KMS-11 (cell line): ENCODE measurements at regions not wholly inside any gene's neighbourhood (a gene's known extent, or its start where the extent isn't known, plus 50 kb on each side); places are given as distances from the start of the nearest gene placed in this dataset.

Source experiments
- H2AFZ ChIP-seq: fragments of 200-600 bp; sonication (generic); 2 replicates; pipeline ENCODE4 v1.6.1; 2016; ENCODE audit warnings: antibody characterized with exemption, mixed run types, low read depth
- H3K27ac ChIP-seq: fragments of 200-600 bp; sonication (generic); 2 replicates; pipeline ENCODE4 v1.6.1; 2016; ENCODE audit warnings: mild to moderate bottlenecking, mixed run types
- H3K27me3 ChIP-seq: fragments of 200-600 bp; sonication (generic); 2 replicates; pipeline ENCODE4 v1.6.1; 2017; ENCODE audit warnings: mild to moderate bottlenecking, low read depth, mixed run types, moderate library complexity; ENCODE audit not compliant: insufficient read depth
- H3K36me3 ChIP-seq: fragments of 200-600 bp; sonication (generic); 2 replicates; pipeline ENCODE4 v1.6.1; 2017; ENCODE audit warnings: mild to moderate bottlenecking, mixed run types; ENCODE audit not compliant: insufficient read depth
- H3K4me1 ChIP-seq: fragments of 200-600 bp; sonication (generic); 2 replicates; pipeline ENCODE4 v1.6.1; 2016; ENCODE audit warnings: mild to moderate bottlenecking, low read depth, mixed run types; ENCODE audit not compliant: poor library complexity, severe bottlenecking
- H3K4me2 ChIP-seq: fragments of 200-600 bp; sonication (generic); 2 replicates; pipeline ENCODE4 v1.7.0; 2016; ENCODE audit warnings: mild to moderate bottlenecking, mixed run types
- H3K4me3 ChIP-seq: fragments of 200-600 bp; sonication (generic); IDR thresholded peaks from 2 replicates; pipeline ENCODE4 v1.6.1; 2017; ENCODE audit warnings: low read depth, low read length, mixed read lengths; ENCODE audit not compliant: insufficient read depth
- H3K79me2 ChIP-seq: fragments of 200-600 bp; sonication (generic); 2 replicates; pipeline ENCODE4 v1.6.1; 2016; ENCODE audit warnings: low read depth, mixed run types; ENCODE audit not compliant: insufficient read depth
- H3K9ac ChIP-seq: fragments of 200-600 bp; sonication (generic); 2 replicates; pipeline ENCODE4 v1.6.1; 2016; ENCODE audit warnings: mild to moderate bottlenecking, mixed run types
- H4K20me1 ChIP-seq: fragments of 200-600 bp; sonication (generic); 2 replicates; pipeline ENCODE4 v1.6.1; 2016; ENCODE audit warnings: mild to moderate bottlenecking, mixed run types; ENCODE audit not compliant: insufficient read depth
- CTCF ChIP-seq: fragments of 200-600 bp; sonication (generic); conservative IDR thresholded peaks from 2 replicates; pipeline ENCODE4 v1.6.1; 2017; ENCODE audit warnings: low read depth, mild to moderate bottlenecking, antibody characterized with exemption, low read length, moderate library complexity, mixed read lengths

- Histone ChIP-seq H3K9ac (no peak overlapping the region), H4K20me1 (no peaks in the 10 kb centered on the region), H3K4me2 (no peak overlapping the region), H3K27me3 (no peaks in the 10 kb centered on the region), H3K27ac (no peak overlapping the region), H3K79me2 (no peaks in the 10 kb centered on the region), H3K4me1 (no peaks in the 10 kb centered on the region), H2AFZ (no peak overlapping the region), H3K36me3 (no peaks in the 10 kb centered on the region), H3K4me3 (no peak overlapping the region)
- TF ChIP-seq CTCF: no peak
These were observed 88.4 kb downstream of the MAFB start for GRCh38 chr20:40600441-40601219.

GRCh38 chr20:40599987-40600386, 89.0 kb downstream of the MAFB start:
- no peaks in the 10 kb centered on the region for H4K20me1 ChIP-seq
- H2AFZ ChIP-seq: no peak overlapping the region
- no peak overlapping the region for H3K27ac ChIP-seq
- no peak overlapping the region for H3K4me3 ChIP-seq
- no peak overlapping the region for H3K9ac ChIP-seq
- no peaks in the 10 kb centered on the region for H3K27me3 ChIP-seq
- no peak for TF ChIP-seq CTCF
- H3K79me2 ChIP-seq: no peaks in the 10 kb centered on the region
- no peaks in the 10 kb centered on the region for H3K4me1 ChIP-seq
- H3K4me2 ChIP-seq: no peak overlapping the region
- H3K36me3 ChIP-seq: no peaks in the 10 kb centered on the region

DNA sequence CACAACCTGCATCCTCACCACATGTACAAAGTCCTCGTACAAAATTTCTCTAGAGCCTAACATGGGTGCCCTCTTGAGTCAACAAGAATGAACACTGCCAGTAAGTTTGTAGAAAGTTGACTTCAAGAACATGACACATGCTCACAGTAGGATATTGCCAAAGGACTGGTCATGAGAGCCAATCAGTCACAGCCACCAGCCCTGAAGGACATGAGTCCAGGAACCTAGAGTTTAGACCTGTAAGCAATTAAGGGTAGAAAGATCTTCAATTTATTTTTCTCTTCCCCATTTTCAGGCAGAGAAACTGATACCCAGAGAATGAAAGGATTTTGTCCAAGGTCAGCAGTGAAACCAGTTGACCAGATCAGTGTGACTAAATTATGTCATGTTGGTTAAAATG, 96.1 kb downstream of the MAFB start:
- Histone ChIP-seq H3K4me2 (no peak overlapping the region), H3K27me3 (no peaks in the 10 kb centered on the region), H3K36me3 (no peaks in the 10 kb centered on the region), H2AFZ (no peak overlapping the region), H4K20me1 (no peaks in the 10 kb centered on the region), H3K9ac (no peak overlapping the region), H3K4me3 (no peak overlapping the region), H3K79me2 (no peaks in the 10 kb centered on the region), H3K27ac (no peak overlapping the region), H3K4me1 (no peaks in the 10 kb centered on the region)
- no peak for TF ChIP-seq CTCF

- TF ChIP-seq CTCF: no peak
- Histone ChIP-seq H3K27ac (no peak overlapping the region), H3K79me2 (no peaks in the 10 kb centered on the region), H3K4me3 (no peak overlapping the region), H3K36me3 (no peaks in the 10 kb centered on the region), H3K27me3 (no peaks in the 10 kb centered on the region), H4K20me1 (no peaks in the 10 kb centered on the region), H3K9ac (no peak overlapping the region), H2AFZ (no peak overlapping the region), H3K4me2 (no peak overlapping the region), H3K4me1 (no peaks in the 10 kb centered on the region)
These were observed 97.5 kb downstream of the MAFB start for GRCh38 chr20:40591536-40591935.
